ENCODE measurements at regions not wholly inside any gene's neighbourhood (a gene's known extent, or its start where the extent isn't known, plus 50 kb on each side); places are given as distances from the start of the nearest gene placed in this dataset.

GRCh38 chrX:150049647-150050046, 111.4 kb upstream of the EOLA2 start:
- H3K27ac ChIP-seq = no peak overlapping the region
- TF ChIP-seq CTCF (conservative IDR thresholded peaks at IDR 0.05) (no peak), ZFX (IDR thresholded peaks at IDR 0.05) (no peak)

GRCh38 chrX:150050387-150050786, 112.1 kb upstream of the EOLA2 start:
- H3K27ac ChIP-seq = no peak overlapping the region
- no peak for TF ChIP-seq ZFX (IDR thresholded peaks at IDR 0.05)
- TF ChIP-seq CTCF (conservative IDR thresholded peaks at IDR 0.05) = no peak

GRCh38 chrX:150051096-150051495, 112.8 kb upstream of the EOLA2 start:
- TF ChIP-seq ZFX (IDR thresholded peaks at IDR 0.05) = no peak
- no peak for TF ChIP-seq CTCF (conservative IDR thresholded peaks at IDR 0.05)
- H3K27ac ChIP-seq = no peak overlapping the region

- TF ChIP-seq ZFX (IDR thresholded peaks at IDR 0.05) (no peak), CTCF (conservative IDR thresholded peaks at IDR 0.05) (no peak)
- H3K27ac ChIP-seq = no peak overlapping the region
These were observed 113.9 kb upstream of the EOLA2 start for GRCh38 chrX:150052226-150052625.

- H3K27ac ChIP-seq = no peak overlapping the region
- TF ChIP-seq CTCF (conservative IDR thresholded peaks at IDR 0.05) (no peak), ZFX (IDR thresholded peaks at IDR 0.05) (no peak)
These were observed 120.4 kb upstream of the EOLA2 start for GRCh38 chrX:150058728-150059127.

GRCh38 chrX:150060406-150060805, 122.1 kb upstream of the EOLA2 start:
- no peak overlapping the region for H3K27ac ChIP-seq
- TF ChIP-seq ZFX (IDR thresholded peaks at IDR 0.05) (no peak), CTCF (conservative IDR thresholded peaks at IDR 0.05) (no peak)

GRCh38 chrX:150062292-150063137, 124.2 kb upstream of the EOLA2 start:
- TF ChIP-seq ZFX (IDR thresholded peaks at IDR 0.05) (no peak), CTCF (conservative IDR thresholded peaks at IDR 0.05) (no peak)
- no peak overlapping the region for H3K27ac ChIP-seq

Measured in C4-2B (cell line).